GM19372 (cell line): ENCODE measurements at regions not wholly inside any gene's neighbourhood (a gene's known extent, or its start where the extent isn't known, plus 50 kb on each side); places are given as distances from the start of the nearest gene placed in this dataset.
"Not testable (repeated sequence)": the region's sequence is repeated elsewhere in the genome, so short reads cannot be mapped to it uniquely, and the experiment has no call there.

Source experiments
- ATAC-seq: cut with Tn5 transposase; IDR thresholded peaks from one replicate; pipeline ENCODE4 v1.9.1; 2021; ENCODE audit warnings: mild to moderate bottlenecking, low read depth, moderate library complexity; ENCODE audit not compliant: unreplicated experiment

DNA sequence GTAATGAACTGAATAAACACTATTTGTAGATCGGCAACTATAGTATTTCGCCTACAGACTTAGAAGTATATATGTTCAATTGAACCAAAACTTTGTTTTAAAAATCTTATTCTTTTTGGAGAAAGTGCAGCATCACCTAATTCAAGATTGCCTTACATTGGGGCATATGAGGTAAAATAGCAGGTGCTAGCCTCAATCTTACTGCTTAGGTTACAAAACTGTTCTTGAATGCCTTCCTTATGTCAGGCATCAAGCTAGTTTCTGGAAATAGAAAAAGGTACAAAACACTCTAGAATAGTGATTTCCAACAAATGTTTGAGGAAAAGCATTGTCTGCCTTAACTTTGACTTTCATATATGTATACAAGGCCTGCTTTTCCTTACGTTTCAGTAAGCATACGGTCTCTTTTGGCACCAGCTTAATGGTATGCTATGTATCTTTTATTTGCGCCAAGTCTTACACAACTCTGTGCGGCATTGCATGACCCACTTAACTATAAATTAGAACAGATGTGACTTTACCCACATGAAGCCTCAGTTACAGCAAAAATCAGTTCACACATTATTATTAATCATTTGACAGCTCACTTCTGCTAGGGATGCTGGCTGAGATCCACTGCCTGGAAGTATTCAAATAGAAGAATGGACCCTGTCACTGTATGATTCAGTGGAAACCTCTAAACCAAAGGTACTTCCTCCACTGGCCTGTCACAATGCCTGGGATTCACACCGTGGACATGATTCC, 174.1 kb downstream of the PRELID2 start:
- no peak for ATAC-seq

DNA sequence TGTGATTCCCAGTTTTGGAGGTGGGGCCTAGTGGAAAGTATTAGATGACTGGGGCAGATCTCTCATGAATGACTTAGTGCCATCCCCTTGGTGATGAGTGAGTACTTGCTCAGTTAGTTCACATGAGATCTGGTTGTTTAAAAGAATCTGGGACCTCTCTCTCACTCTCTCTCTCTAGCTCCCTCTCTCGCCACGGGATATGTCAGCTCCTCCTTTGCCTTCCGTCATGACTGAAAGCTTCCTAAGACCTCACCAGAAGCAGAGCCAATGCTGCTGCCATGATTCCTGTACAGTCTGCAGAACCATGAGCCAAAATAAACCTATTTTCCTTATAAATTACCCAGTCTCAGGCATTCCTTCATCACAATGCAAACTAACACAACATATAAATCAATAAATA, 176.7 kb downstream of the PRELID2 start:
- ATAC-seq, result no peak

DNA sequence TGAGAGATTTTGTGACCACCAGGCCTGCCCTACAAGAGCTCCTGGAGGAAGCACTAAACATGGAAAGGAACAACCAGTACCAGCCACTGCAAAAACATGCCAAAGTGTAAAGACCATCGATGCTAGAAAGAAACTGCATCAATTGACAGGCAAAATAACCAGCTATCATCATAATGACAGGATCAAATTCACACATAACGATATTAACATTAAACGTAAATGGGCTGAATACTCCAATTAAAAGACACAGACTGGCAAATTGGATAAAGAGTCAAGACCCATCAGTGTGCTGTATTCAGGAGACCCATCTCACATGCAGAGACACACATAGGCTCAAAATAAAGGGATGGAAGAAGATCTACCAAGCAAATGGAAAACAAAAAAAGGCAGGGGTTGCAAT, 182.4 kb downstream of the PRELID2 start:
- not testable (repeated sequence) for ATAC-seq

DNA sequence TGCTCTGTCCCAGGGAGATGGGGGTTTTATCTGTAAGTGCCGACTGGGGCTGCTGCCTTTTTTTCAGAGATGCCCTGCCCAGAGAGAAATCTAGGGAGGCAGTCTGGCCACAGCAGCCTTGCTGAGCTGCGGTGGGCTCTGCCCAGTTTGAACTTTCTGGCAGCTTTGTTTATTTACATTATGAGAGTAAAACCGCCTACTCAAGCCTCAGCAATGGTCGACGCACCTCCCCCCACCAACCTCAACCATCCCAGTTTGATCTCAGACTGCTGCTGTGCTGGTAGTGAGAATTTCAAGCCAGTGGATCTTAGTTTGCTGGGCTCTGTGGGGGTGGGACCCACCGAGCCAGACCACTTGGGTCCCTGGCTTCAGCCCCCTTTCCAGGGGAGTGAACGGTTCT, 188.0 kb downstream of the PRELID2 start:
- not testable (repeated sequence) for ATAC-seq

DNA sequence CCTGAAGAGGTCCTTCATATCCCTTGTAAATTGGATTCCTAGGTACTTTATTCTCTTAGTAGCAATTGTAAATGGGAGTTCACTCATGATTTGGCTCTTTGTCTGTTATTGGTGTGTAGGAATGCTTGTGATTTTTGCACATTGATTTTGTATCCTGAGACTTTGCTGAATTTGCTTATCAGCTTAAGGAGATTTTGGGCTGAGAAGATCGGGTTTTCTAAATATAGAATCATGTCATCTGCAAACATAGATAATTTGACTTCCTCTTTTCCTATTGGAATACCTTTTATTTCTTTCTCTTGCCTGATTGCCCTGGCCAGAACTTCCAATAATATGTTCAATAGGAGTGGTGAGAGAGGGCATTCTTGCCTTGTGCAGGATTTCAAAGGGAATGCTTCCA, 191.9 kb downstream of the PRELID2 start:
- not testable (repeated sequence) for ATAC-seq

DNA sequence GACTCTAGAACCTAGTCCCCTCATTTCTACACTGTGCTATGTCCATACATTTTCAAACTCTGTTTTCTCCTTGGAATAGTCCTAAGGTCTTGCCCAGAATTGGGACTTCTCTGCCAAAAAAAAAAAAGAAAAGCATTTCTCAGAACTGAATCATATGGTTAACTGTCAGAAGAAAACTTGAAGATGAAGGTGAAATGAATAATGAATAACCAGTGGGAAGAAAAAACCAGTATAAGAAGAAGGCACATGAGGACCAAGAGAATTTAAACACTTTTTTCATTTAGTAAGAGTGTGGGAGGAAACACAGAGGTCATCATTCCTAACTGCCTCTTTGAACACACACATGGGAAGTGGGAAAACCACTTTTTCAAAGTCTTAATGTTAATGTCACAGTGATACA, 197.7 kb downstream of the PRELID2 start:
- ATAC-seq, result no peak

DNA sequence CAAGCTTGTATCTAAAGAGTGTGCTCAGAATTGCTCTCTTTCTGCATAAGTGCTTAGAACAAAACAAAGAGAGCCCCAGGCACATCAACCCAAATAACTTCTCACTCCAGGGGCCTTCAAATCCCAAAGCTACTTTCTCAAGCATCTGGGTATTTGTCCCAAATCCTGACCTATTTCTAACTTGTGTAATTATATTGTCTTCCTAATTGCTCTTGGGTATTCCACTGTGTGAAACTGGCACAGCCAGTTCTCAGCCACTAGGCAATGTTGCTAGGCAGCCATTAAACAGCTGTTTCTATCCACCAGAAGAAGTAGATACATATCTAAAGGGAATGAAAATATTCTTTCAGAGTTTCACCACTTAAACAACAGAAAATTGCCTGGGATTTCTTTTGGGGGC, 198.8 kb downstream of the PRELID2 start:
- no peak for ATAC-seq

DNA sequence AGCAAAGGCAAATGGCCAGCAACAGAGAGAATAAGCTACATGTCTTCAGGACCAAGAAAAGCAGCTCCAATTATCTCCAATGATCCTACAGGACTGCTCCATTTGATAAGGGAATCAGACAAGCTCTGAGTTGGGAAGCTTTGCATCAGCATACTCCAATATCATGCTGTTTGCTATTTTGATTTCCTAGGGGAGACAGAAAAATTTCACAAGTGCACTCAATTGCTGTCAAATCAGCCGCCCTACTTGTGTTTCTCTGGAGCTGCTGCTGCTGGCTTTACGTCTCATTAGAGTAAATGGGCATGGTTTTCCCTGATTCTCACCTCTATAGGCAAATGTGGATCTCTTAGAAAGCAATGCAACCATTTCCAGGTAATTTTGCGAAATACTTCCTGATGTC, 201.7 kb downstream of the PRELID2 start:
- ATAC-seq, result no peak

DNA sequence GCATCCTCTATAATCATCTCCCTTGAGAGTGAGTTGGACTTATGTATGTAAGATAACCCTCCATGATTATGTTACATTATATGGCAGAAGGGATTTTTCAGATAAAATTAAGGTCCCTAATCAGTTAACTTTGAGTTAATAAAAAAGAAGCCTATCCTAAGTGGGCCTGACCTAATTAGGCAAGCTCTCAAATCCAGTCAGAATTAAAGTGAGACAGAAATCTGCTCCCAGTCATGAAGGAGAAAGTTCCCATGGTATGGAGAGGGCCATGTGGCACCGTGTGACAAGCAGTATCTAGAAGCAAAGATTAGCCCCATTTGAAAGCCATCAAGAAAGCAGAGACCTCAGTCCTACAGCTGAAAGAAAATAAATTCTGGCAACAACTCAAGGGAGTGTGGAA, 202.4 kb downstream of the PRELID2 start:
- no peak for ATAC-seq

DNA sequence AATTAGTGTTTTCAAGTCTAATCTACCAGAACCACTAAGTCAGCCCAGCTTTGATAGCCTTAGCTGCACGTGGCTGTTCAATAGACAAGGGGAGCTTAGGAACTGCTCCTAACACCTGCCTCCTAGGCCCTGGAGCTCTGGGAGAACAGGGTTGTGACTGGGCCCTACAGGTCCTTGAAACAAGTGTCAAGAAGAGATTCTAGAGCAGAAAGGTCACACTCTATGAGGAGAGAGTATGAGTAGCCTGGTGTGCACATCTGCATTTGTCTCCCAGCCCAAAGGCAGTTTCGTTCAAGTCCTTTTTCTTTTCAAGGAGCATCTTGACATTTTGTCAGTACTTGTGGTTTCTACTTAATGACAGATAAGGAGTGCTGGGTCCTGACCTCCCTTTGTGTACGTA, 206.1 kb downstream of the PRELID2 start:
- ATAC-seq, result no peak

DNA sequence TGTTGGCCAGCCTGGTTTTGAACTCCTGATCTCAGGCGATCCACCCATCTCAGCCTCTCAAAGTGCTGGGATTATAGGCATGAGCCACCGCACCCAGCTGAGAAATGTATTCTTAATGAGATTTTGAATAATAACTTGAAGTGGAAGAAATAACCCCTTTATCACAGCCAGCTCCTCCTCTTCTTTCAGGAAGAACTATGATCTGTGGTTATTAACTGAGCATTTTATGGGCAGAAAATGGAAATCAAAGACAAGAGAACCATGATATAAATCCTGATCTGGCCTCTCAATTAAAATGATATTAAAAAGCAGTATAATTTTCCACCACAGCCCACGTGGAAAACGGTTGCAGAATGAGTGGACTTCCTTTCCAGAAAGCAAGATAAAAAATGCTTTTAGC, 206.6 kb downstream of the PRELID2 start:
- ATAC-seq, result no peak

DNA sequence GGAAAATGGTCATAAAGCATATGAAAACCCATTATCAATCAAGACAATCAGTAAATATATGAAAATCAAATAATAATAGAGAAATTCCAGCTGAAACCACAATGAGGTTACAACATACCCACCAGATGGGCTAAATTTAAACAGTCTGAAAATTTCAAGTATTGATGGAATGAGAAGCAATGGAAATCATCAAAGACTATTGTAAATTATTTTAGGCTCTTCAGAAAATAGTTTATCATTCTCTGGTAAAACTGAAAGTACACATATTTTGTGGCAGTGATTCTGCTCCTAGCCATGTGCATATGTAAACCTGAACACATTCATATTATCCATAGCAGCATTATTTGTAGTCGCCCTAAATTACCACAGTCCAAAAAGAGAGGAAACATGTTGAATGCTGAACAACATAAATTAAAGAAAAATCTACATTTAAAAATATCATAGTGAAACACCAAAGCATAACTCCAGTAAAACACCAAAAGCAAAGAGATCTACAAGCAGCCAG, 215.3 kb downstream of the PRELID2 start:
- no peak for ATAC-seq

DNA sequence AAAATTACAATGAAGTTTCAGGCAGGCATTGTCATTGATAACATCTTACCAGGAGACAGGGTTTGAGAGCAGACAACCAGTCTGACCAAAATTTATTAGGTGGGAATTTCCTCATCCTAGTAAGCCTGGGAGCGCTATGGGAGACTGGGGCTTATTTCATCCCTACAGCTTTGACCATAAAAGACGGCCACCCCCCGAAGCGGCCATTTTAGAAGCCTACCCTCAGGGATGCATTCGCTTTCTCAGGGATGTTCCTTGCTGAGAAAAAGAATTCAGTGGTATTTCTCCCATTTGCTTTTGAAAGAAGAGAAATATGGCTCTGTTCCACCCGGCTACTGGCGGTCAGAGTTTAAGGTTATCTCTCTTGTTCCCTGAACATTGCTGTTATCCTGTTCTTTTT, 218.4 kb downstream of the PRELID2 start:
- ATAC-seq, result not testable (repeated sequence)

DNA sequence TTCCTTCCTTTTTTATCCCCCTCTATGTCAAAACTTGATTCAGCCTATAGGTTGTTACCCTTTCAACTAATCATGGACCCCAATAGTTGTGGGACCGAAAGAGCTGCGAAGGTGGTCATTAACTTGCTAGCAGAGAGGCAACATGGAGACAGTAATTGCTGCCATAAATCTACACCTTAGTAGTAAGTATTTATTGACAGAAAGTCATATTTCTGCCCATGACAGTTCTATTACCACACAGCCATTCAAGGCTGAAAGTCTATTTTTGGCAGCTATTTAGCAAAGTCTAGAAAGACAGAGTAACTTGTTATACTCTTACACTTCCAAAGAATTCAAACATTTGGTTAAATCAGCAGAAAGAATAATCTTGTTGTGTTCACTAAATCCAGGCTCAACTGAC, 236.2 kb downstream of the PRELID2 start:
- ATAC-seq, result no peak

DNA sequence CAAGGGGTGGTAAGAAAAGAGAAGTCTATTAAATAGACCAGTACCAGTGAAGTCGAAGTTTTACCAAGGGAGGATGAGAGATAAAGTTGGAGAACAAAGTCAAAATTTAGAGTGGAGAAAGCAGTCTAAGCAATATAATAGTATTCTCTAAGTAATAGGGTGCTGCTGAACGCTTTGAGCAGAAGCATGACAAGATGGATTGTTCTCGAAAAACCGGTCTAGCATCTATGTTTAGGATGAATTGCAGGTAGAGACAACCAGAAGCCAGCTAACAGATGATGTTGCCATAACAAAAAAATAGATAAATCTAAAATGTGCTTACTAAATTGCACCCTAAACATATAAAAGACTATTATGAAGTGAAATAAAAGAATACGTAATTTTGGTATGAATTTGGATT, 237.0 kb downstream of the PRELID2 start:
- ATAC-seq, result no peak

DNA sequence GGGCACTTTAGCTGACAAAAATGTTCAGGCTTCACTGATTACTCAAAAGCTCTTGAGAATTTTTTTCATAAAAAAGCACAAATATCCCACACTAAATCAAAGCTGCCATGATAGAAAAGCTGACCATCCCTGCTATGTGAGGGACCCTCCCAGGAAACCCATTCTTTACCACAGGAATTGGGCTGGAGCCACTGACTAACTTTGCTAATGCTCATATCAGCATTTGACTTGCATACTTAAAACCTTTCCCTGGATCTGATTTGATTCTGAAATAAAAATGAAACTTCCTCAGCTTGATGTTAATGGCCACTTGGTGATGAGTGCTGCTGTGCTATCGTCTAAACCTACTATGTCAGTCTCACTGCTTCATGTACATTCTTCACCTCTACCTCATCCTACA, 243.6 kb downstream of the PRELID2 start:
- no peak for ATAC-seq

DNA sequence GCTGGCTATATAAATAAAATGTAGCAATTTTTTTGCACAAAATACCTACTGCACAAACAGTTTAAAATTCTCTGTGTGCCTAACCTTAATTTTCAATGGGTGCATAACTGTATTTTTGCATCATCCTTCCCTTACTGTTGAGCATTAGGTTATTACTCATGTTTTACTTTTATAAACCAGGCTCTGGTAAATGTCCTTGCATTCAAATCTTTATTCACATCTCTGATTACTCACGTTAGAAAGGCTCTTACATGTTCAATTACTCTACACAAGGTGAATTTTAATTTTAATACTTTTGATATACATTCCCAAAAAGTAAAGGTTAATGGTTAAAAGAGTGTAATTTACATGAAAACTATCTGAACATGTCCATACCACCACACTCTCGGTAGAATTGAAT, 246.1 kb downstream of the PRELID2 start:
- ATAC-seq, result no peak

DNA sequence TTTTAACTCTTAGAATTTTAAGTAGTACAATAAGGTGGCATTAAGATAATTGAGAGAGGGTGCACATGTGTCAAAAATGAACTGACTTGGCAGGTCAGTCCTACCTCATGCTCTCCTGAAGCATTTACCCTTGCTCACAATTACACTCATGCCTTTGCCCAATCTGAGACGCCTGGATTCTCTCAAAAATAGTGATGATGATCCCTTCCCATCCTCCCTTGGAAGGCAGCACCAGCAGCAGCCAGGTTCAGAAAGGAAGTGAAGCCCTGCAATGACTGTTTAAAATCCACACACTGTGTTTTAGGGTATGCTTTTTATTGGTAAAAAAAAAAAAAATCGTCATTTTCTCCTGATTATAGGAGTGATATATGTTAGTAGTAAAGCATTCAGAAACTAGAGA, 246.6 kb downstream of the PRELID2 start:
- no peak for ATAC-seq

DNA sequence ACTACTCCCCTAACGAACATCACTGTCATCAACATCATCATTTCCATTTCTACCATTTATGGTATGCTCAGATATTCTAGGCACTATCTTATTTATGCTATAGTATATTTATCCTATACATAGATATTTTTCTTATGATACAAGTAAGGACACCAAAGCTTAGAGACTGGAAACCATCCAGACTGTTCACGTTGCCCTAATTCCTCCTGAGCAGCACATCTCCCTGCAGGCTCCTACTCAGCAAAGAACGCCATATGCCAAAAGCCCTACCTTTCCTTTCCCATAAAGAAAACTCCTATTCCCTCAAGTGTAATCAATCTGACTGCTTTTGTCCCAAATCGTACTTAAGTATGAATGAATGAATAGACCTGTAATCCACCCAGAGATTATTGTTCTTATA, 247.0 kb downstream of the PRELID2 start:
- ATAC-seq, result no peak

DNA sequence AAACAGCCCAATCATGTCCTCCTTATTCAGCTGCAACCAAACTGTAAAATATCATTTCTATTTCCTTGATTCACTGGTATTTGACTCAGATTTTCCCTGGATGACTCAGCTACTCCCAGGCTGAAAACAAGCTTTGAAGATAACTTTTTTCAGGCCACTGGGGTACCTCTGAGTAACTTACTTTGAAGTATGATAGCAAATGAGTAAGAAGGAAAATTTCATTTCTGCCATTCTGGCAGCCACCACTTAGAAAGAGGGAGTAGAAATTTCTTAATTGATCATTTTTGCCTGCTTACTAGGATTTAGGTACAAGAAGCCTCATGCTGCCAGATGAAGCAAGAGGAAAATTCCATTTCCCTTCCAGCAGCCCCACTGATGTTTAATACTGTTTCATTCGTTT, 247.4 kb downstream of the PRELID2 start:
- no peak for ATAC-seq

DNA sequence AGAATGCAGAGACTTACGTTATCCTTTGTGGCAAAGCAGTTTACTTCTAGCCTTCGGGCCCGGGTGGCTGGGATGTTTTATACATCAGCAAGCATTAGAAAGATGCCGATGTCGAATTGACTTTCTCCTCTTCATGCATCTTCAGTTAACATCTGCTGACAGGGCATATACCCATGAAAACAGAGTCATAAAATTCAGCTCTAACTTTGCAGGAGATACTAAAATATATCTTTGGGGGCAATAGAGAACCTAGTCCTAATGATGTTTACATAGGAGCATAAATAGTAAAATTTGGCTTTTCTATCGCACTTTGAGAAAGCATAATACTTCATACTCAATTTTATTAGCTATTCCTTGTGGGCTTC, 247.9 kb downstream of the PRELID2 start:
- no peak for ATAC-seq

DNA sequence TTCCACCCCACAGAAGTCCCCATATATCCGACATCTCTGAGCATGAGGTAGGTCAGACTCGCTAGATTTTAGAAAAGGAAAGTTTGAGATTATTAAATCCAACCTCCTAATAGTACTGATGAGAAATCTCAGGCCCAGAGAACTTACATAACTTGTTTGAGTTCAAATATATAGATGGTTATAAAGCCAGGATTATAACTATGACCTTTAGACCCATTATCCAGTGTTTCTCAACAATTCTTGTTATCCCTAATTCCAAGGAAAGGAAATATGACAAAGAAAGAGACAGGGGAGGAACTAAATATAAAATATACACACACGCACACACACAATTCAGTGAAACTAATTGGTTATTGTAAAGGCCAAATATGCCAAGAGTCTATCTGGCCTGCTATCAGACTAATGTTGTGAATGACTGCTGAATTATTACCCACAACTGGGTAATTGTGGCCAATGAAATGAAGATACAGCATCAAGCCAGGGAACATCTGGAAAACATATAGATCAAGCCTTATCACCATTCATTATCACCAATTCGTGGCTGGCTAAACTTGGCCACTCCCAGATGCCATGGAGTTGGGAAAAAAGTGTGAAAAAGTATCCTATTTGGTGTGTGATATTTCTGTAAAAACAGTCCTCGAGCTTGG, 248.4 kb downstream of the PRELID2 start:
- ATAC-seq, result no peak
